Mucosa of descending colon (tissue), 3 donors: ENCODE measurements at regions not wholly inside any gene's neighbourhood (a gene's known extent, or its start where the extent isn't known, plus 50 kb on each side); places are given as distances from the start of the nearest gene placed in this dataset.

ENCODE experiments used
- ATAC-seq: fragments of 200-7000 bp; cut with Tn5 transposase; one replicate; pipeline ENCODE4 v1.9.1; 2020; ENCODE audit warnings: mild to moderate bottlenecking, moderate library complexity
- DNase-seq, 3 donors: peaks; one replicate each; pipeline ENCODE4 v3.0.0-alpha.2; 2020
- H3K36me3 ChIP-seq: fragments of 200-600 bp; one replicate; pipeline ENCODE4 v1.8.0; 2021; ENCODE audit warnings: low read depth, mild to moderate bottlenecking
- H3K4me1 ChIP-seq: fragments of 200-600 bp; one replicate; pipeline ENCODE4 v1.8.0; 2021; ENCODE audit warnings: low read depth, mild to moderate bottlenecking
- H3K4me3 ChIP-seq: fragments of 200-600 bp; one replicate; pipeline ENCODE4 v1.8.0; 2021; ENCODE audit warnings: mild to moderate bottlenecking
- H3K9me3 ChIP-seq: fragments of 200-600 bp; one replicate; pipeline ENCODE4 v1.8.0; 2021; ENCODE audit warnings: mild to moderate bottlenecking
- intact Hi-C, 2 donors: fragments of 100-400 bp; cut with DNase I in 1 of 2; cut with micrococcal nuclease in 1 of 2; formaldehyde crosslinking; loops; one replicate each; pipeline versions ENCODE4 v1.11.0 to v1.11.1; 2022; cut with DNase I, micrococcal nuclease
- TF ChIP-seq, protein P1 (sequence below): fragments of 200-600 bp; IDR thresholded peaks from one replicate; pipeline ENCODE4 v1.8.0; 2022; ENCODE audit warnings: antibody characterized with exemption, mild to moderate bottlenecking
- donor health status: DM: no; HTN: no; CAD: no; lungs with moderate emphysema.
- donor health status: DM: no; HTN: no; CAD: no.
- donor health status: DM: no; HTN: yes; CAD: no.

- intact Hi-C loops, result no loop called here
- Histone ChIP-seq H3K36me3 (no peaks in the 10 kb centered on the region), H3K9me3 (no peaks in the 10 kb centered on the region), H3K4me1 (no peaks in the 10 kb centered on the region), H3K4me3 (no peak overlapping the region)
- ATAC-seq (no peak), DNase-seq (no peak)
- TF ChIP-seq, protein P1, sequence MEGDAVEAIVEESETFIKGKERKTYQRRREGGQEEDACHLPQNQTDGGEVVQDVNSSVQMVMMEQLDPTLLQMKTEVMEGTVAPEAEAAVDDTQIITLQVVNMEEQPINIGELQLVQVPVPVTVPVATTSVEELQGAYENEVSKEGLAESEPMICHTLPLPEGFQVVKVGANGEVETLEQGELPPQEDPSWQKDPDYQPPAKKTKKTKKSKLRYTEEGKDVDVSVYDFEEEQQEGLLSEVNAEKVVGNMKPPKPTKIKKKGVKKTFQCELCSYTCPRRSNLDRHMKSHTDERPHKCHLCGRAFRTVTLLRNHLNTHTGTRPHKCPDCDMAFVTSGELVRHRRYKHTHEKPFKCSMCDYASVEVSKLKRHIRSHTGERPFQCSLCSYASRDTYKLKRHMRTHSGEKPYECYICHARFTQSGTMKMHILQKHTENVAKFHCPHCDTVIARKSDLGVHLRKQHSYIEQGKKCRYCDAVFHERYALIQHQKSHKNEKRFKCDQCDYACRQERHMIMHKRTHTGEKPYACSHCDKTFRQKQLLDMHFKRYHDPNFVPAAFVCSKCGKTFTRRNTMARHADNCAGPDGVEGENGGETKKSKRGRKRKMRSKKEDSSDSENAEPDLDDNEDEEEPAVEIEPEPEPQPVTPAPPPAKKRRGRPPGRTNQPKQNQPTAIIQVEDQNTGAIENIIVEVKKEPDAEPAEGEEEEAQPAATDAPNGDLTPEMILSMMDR, result no peak
These were observed 126.9 kb upstream of the KLF6 start for GRCh38 chr10:3911713-3912442.

GRCh38 chr10:3911241-3911640 lies 126.2 kb upstream of the KLF6 start:
- Histone ChIP-seq H3K4me3 (no peak overlapping the region), H3K36me3 (no peaks in the 10 kb centered on the region), H3K9me3 (no peaks in the 10 kb centered on the region), H3K4me1 (no peaks in the 10 kb centered on the region)
- intact Hi-C loops, result no loop called here
- no peak for ATAC-seq
- no peak for DNase-seq
- TF ChIP-seq, protein P1, result no peak

DNA sequence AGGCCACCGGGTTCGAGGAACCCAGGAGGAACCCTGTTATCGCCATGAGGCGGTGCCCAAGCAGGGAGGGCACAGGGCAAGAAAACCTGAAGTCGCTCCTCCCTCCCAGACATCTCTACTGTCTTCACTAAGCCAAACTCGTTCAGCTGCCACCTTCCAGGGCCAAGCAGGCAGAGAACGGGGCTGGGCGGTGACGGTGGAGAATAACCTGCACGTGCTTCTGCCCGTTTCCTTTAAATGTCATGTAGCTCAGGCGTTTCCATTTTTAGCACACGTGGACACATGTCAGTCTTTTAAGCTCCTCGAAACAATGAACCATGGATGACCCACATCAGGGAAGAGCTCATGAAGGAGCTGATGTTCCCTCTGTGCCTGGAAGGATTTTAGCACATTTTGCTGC lies 124.3 kb upstream of the KLF6 start:
- intact Hi-C loops, result no loop called here
- Histone ChIP-seq H3K4me1 (no peaks in the 10 kb centered on the region), H3K36me3 (no peaks in the 10 kb centered on the region), H3K9me3 (no peaks in the 10 kb centered on the region), H3K4me3 (no peak overlapping the region)
- TF ChIP-seq, protein P1, result no peak
- ATAC-seq (no peak), DNase-seq (no peak)

- H3K36me3 ChIP-seq, result no peaks in the 10 kb centered on the region
- intact Hi-C loops, result no loop called here
- no peaks in the 10 kb centered on the region for H3K4me1 ChIP-seq
- DNase-seq (no peak), ATAC-seq (no peak)
- TF ChIP-seq, protein P1, result no peak
- H3K9me3 ChIP-seq, result no peaks in the 10 kb centered on the region
- no peak overlapping the region for H3K4me3 ChIP-seq
These were observed 123.2 kb upstream of the KLF6 start for GRCh38 chr10:3908183-3908582.

DNA sequence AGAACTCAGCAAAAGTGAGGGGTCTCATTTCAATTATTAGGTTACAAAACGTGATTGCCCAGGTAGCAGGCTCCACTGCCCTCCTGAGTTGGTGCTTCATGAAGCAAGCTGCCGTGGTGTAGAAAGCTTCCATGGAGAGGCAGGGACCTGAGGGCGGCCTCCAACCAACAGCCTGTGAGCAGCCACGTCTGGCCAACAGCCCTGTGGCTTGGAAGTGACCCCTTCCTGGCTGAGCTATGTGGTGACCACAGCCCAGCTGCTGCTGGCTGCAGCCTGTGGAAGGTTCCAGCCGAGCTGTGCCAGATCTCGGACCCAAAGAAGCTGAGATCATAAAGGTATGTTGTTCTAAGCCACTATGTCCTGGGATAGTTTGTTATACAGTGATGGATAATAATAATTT lies 122.5 kb upstream of the KLF6 start:
- Histone ChIP-seq H3K36me3 (no peaks in the 10 kb centered on the region), H3K4me1 (no peaks in the 10 kb centered on the region), H3K4me3 (no peak overlapping the region), H3K9me3 (no peaks in the 10 kb centered on the region)
- DNase-seq (peak in 1 of 3 donors; percentile 73), ATAC-seq (peak; percentile 58)
- intact Hi-C loops, result no loop called here
- TF ChIP-seq, protein P1, result no peak
